ENCODE measurements at regions not wholly inside any gene's neighbourhood (a gene's known extent, or its start where the extent isn't known, plus 50 kb on each side); places are given as distances from the start of the nearest gene placed in this dataset.

GRCh38 chr5:116848954-116849581, 274.4 kb upstream of the SEMA6A start:
- no peak for TF ChIP-seq CTCF (IDR thresholded peaks at IDR 0.05; ENCODE audit: low read length)
- no peak for TF ChIP-seq EZH2 (optimal IDR thresholded peaks at IDR 0.05; ENCODE audit: low read depth, low read length)
- no peak for TF ChIP-seq EZH2phosphoT487 (IDR thresholded peaks at IDR 0.05; ENCODE audit: low read length)
